ENCODE measurements at regions not wholly inside any gene's neighbourhood (a gene's known extent, or its start where the extent isn't known, plus 50 kb on each side); places are given as distances from the start of the nearest gene placed in this dataset.

DNA sequence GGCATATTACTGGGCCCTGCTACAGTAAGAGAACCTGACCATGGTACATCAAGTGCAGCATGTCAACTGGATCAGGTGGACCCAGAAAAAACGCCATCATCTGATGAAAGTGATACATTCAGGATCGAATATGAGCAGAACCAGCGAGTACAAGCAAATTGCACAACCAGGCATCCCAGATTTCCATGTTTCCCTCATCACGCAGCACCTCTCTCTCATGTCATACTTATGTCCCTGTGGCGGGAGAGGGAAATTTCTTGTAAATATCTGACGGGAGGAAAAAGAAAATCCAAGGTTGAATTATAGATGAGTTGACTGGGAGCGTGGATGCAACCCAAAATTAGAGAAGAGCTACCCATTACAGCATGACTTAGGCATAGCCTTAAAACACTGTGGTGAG lies 608.5 kb upstream of the FAT1 start:
- TF ChIP-seq YY1 (IDR thresholded peaks at IDR 0.05; ENCODE audit: insufficient read depth, insufficient read length) (no peak), ZNF274 (IDR thresholded peaks at IDR 0.05; ENCODE audit: low read depth, low read length) (no peak)

All from NT2/D1 (cell line).